Fibroblast of skin of abdomen (primary cell): ENCODE measurements at regions not wholly inside any gene's neighbourhood (a gene's known extent, or its start where the extent isn't known, plus 50 kb on each side); places are given as distances from the start of the nearest gene placed in this dataset.
"Not testable (repeated sequence)": the region's sequence is repeated elsewhere in the genome, so short reads cannot be mapped to it uniquely, and the experiment has no call there.

Experiments used
- DNase-seq: peaks from one replicate; pipeline ENCODE4 v3.0.0-alpha.2; 2013

DNA sequence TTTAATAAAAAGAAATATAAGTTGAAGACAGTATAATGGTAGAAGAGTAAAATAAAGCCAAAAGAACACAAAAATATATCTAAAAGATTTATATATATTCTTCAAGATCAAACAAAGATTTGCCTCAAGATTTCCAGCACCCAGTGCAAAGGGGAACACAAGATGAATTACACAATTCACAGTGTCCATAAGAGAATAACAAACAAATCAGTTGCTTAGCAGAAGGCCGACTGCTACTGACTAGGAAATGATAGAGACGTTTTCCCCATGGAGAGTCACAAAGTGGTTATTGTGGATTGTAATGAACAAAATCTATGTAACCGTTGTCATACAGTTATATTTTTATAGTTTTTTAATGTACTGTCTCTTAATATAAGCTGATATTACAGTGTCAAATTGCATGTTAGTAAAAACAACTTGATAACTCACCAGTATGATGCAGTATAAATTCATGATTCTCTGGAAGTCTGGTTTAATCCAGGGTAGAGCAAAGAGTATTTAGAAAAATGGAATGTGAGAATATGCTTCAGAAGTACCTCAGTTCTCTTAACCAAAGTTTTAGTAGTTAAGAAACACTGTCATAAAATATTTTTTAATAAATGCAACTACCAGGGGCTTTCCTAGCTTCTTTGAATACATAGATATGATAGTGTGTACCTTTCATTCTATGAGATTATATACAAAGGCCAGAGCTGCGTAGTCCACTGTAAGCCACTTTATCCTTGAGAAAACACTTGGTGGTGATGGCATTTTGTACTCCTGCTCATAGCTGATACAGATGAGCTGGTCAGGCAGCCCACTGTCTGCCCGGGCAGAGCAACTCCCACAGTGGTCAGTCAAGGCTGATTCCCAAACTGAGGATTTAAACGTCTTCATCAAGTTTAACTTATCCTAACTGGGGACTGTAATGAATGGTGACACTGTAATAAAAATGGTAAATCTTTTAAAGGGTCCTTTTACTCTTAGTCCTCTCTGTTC lies 180.5 kb upstream of the DTNA start:
- no peak for DNase-seq

DNA sequence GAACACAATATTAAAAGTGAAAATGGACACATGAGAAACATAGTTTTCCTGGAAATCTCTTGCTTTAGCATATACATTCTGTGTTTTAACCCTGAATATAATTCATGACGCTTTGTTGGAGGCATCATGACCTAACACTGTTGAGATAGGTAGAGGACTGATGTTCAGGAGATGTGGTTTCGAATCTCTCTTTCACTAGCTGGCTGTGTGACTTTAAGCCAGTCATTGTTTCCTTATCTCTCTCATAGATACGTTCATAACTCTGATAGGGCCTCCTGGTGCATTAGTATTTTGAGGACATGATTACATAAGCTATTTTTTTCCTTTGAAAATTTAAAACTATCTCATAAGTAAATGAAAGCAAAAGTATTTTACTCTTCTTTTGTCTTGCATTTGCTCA lies 179.0 kb upstream of the DTNA start:
- no peak for DNase-seq

DNA sequence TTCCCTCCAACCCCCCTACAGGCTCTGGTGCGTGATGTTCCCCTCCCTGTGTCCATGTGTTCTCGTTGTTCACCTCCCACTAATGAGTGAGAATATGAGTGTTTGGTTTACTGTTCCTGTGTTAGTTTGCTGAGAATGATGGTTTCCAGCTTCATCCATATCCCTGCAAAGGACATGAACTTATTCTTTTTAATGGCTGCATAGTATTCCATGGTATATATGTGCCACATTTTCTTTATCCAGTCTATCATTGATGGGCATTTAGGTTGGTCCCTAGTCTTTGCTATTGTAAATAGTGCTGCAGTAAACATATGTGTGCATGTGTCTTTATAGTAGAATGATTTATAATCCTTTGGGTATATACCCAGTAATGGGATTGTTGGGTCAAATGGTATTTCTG lies 175.5 kb upstream of the DTNA start:
- DNase-seq: not testable (repeated sequence)

DNA sequence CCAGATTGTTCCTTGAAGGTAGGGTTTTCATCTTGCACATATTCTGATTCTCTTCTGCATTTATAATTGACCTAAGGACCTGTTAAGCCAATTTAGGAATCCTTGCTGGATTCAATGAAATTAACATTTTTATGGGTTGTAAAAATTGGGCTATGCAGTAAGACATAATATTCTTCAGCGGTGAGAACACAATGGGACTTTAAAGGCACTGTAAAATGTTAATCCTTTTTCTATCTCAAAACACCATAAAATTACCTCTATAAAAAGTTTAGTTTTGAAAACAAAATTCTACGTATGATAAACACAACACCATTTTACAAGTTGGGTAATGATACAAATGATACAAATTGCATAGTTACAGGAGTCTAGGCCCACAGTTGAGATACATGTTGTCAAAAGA lies 169.2 kb upstream of the DTNA start:
- DNase-seq: no peak

DNA sequence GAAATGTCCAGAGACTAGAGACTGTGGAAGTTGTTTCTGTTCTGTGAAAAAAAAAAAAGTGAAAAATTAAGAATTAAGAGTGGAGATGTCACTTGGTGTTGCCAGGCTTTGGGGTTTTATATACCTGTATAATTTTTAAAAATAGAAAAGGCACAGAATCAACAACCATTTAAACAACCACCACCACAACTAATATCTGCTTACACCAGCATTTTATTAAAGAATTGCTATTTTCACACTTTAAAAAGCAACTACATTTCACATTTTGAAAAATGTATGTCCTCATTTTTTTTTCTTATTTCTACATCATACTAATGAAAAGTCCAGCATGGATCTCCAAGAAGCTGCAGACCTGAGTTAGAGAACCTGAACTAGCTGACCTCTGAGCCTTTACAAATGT lies 167.5 kb upstream of the DTNA start:
- no peak for DNase-seq

DNA sequence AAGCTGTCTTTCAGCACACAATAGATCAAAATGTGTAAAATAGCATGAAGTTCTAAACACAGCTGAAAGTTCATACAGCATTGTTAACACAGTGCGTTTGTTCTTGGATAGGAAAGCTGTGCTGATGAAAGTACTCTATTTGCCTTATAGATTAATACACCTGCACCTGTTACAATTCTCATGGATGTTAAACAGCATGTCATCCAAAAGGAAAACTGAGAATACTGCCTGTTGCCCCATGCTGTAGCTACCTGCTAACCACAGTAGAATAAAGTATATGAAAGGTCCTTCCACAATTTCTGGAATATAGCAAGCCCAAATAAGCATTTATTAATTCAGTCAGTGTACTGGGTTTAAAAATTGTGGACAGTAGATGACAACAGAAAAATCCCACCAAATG lies 166.7 kb upstream of the DTNA start:
- DNase-seq: no peak

DNA sequence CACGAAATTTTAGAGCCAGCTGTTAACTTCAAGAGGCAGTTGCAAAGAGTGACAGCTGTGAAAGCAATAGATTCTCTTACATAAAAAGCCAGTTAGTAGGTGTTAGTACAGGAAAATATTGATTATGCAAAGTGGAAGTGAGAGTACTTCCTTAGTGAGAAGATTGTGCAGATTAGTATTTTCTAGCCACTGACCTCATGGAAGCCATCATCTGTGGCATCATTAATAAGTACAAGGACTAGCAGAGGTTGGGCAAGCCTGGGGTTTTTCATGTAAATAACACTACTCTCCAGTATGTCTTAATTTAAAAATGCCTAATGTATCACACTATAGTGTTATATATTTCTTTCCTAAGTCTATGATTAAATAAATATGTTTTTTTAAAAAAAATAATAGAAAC lies 166.2 kb upstream of the DTNA start:
- no peak for DNase-seq

DNA sequence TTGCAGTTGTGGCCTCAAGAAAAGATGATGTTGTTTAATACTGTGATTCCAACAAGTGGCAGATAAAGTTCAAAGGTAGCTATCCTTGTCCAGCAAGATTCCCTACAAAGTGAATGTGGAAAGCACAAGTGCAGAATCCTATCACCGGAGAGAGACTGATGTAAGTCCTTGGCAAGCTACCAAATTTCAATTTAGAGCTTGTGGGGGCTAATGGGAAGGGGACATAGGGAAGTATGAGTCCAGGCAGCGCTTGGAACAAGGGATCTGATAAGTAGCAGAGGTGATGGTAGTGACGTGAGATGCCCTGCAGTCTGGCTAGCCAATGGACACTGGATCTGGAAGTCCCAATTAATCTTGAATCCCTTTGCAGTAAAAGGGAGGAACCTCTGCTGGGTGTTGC lies 165.2 kb upstream of the DTNA start:
- no peak for DNase-seq

DNA sequence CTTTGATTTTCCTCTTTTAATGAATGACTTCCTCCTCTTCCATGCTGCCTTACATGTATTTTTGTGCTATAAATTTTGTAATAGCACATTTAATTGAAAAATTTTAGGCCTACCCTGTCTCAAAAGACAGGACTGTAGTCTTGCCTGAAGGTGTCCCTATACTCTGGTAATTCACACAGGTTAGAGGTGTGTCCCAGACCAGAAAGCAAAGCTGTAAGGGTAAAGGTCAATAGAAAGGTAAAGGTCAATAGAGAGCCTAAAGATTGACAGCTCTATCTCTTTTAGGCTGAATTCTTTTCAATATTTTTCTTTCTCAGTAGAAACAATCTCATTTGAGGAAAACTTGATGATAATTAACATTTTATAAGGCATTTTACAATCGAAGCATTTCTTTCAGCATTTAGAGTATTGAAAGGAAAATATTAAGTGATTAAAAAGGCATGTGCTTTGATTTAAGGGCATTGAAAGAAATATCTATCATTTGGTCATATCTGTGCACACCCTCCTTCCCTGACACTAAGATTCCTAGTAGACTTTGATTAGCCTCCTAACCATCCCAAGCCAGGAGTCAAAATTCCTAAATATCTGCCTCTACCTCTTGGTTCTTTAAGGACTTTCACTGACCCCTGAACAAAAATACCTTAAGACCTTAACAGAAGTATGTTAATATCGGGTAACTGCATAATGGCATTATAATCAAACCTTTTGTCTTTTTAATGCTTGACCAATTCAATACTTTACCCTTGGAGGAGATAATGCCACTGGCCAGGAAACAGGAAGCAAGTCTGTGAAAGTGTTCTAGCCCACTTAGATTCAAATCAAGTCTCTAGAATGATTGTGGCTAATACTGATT lies 161.8 kb upstream of the DTNA start:
- DNase-seq: no peak

DNA sequence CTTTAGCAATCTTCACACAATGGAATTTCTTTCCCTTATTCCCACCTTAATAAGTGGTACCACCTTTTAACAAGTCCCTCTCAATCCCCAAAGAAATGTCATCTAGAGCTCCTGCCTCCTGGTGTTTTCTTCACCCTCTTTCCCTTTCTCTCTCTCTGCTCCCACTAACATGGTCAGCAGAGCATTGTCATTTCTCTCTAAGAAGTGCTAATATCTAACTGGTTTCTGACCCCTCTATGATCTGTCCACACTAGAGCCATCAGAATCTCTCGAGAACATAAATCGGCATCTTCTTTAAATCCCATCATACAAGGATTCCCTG lies 161.2 kb upstream of the DTNA start:
- no peak for DNase-seq

DNA sequence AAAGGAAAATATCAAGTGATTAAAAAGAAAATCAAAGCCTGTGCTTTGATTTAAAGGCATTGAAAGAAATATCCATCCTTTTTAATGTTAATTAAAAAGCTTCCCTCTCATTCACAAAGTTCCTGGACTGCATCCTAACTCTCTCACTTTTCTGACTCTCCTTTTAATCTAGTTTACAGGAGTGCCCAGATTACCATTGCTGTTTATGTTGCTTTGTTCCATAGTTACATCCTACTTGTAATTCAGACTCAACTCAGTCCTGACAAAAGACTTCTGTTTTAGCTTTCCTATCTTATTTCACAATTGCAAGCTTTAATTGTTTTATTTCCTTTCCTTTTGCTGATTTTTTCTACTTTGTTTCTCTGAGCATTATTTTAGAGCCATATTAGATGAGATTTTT lies 160.7 kb upstream of the DTNA start:
- no peak for DNase-seq

DNA sequence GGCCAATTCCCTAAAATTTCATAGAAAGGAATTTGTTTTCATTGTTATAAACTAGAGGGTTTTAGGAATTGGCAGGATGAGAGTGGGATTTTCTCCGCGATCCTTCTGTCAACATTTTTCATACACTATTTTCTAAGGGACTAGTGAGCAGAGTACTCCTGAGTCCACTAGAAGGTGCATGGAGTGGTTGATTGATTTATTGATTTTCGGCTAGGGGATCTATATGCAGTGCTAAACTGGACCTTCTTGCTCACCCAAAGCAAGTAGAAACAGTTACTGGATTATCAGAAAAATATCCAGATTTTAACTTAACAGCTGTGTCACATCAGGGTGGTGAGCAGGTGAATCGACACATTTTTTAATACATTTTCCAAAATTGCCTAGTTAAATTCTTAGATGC lies 159.9 kb upstream of the DTNA start:
- no peak for DNase-seq

DNA sequence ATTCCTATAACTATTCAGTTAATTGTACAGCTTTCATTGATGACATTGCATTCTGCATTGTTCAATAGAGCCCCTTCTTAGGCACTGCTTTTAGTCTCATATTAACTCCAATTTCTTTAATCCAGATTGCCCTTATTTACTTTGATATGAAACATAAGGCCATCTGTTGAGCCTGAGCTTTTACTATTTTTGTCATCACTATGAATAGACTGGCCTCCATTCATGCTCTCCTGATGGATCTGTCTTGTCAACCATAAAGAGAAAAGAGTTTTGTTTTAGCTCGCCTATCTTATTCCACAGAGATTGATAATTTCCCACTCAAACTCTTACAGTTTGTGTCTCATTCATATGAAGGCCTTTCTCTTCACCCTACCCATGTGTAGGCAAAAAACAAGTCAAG lies 159.2 kb upstream of the DTNA start:
- DNase-seq: no peak

DNA sequence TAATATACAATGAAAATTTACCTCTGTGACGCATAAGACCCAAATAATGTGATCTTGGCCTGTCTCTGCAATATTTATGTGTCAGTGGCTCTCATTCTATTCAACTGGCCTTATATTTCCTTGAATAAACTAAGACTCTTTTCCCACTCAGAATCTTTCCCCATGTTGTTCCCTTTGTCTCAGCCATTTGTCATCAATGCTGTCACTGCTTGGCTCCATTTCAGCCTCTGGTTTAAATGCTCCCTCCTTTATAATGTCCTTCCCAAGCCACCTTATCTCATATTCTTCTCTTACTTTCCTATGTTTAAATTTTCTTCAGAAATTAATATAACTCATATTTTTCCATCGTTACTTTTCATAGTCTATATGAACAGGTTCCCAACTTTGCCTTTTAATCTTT lies 158.3 kb upstream of the DTNA start:
- DNase-seq: no peak

DNA sequence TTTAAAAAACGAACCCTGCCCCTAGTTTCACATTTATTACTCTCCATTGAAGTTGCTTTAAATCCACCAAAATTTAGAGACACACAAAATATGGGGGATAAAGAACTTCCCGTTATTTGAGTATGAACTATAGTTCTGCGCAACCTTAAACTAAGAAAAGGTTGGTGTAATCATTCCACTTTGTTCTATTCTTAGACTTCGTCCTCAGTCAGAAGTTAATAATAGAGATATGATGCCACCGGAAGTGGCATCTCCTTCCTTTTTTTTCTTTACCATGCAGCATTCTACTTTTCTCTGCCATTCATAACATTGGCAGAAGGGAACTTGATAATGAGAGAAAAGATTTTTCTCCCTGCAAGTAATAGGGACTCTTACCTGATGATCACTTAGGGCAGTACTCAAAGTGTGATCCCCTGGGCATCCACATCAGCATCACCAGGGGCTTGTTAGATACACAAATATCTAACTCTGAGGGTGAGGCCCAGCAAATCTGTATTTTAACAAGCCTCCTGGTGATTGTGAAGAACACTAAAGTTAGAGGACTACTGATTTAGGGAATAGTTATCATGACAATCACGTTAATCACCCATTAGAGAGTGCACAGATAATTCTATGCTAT lies 147.7 kb upstream of the DTNA start:
- DNase-seq: no peak

DNA sequence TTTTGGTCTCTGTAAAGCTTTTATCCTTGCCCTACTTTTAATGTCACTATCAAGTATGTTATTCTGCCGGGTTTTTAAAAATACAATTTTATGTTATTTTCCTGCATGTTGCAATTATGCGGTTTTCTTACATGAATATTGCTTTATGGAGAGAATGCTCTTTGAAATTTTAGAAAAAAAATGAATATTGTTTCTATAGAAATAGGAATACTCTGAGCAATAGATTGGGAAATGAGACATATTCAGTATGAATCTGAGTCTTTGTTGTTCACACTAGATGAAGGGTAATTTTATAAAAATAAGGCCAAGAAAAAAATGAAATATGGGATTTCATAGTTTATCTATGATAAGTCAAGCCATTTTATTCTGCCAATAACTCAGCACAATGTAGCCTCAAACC lies 142.2 kb upstream of the DTNA start:
- DNase-seq: no peak

DNA sequence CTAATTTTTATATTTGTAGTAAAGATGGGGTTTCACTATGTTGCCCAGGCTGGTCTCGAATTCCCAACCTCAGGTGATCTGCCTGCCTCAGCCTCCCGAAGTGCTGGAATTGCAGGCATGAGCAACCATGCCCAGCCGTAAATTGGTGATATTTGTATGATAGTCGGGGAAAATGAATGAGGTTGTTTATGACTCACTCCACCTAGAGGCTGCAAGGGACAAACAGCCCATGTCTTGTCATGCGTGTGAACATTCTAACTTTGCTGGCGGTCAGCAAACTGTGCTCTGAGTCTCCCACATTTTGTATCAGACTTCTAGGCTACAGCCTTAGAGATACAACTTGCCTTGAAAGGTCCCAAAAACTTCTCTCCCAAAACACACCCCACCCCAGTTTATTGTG lies 133.5 kb upstream of the DTNA start:
- DNase-seq: no peak

DNA sequence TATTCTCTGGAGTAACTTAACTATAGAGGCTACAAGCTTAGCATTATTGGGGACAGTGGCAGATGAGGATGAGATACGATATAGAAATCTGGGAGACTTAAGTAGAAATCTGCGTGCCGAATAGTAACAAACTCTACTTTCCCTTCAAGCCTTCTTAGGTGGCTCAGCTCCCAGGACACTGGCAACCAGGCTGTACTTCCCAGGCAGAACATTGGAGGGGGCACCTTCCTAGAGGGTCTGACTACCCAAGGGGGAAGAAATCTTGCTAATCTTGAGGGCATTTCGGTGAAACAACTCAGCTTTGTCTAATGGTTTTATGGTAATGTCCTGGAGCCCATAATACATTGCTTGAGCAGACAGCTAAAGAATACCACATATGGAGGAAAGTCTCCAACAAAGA lies 126.2 kb upstream of the DTNA start:
- no peak for DNase-seq

DNA sequence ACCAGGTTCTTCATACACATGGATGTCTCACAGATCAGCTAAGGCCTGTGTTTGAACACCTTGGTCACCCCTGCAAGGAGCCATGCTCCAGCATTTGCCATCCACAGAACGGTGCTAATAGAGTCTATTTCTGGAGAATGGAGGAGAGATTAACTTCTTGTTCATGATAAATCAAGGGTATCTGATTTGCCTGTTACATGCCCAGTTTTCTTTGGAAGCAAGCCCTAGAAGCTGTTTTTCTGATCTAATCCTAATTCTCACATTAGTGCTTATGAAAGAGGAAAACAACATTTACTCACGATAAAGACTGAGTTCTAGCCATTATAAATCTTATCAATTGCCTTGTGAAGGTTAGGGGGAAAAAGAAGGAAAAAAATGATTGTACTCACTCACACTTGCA lies 119.6 kb upstream of the DTNA start:
- no peak for DNase-seq

DNA sequence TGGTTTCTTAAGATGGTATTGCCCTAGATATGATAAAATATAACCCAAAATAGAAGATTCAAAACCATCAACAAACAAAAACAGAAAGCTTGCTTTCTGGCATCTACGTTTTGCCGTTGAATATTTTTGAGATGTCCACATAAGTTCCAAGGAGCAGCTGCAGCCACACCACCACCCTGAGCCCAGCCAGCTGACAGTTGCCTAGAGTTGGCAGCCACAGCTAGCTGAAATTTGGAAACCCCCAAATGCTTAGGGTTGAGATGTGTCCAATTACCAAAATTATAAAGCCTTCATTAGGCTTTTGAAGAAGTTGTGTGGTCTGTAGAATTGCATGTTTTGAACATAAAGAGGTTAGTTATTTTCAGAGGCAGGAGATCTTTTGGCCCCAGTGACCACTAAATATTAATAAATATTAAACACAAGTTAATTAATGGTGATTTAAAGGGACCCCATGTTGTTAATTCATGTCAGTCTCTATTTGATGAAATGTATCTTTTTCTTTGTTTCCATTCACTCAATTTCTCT lies 118.1 kb upstream of the DTNA start:
- no peak for DNase-seq

DNA sequence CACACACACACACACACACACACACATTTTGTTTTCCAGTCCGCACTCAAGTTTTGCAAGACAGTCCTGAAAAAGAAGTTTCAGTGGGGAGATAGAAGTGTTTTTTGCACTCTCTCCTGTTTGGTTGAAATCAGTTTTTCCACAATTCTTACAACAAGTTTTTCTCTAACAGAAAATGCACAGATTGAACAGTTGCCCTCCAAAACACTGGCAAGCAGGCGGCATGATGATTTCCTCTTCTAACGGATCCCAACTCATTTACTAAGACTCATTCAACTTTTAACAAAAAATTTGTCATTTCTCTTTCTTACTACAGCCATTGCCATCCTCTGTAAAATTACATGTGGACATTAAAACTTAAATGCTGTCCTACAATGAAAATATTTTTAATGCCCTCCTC lies 117.6 kb upstream of the DTNA start:
- DNase-seq: no peak

DNA sequence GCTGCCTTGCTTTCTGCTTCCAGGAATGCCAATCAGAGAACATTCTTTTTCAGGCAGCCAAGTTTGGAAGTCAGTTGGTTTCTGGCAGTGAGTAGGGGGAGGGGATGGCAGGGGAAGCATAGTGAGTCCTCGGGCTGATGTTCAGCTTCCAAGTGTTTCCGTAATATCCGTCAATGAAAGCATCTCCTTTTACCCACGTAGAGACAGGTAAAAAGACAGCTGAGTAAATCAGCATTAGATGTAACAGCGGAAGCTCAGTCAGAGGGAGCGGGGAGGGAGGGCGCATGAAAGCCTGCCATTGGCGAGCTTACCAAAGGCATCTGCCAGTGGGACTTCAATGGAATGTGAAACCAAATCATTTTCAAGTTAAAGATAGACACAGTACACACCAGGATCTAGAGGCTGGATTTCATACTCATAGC lies 117.1 kb upstream of the DTNA start:
- peak; percentile 74 for DNase-seq

DNA sequence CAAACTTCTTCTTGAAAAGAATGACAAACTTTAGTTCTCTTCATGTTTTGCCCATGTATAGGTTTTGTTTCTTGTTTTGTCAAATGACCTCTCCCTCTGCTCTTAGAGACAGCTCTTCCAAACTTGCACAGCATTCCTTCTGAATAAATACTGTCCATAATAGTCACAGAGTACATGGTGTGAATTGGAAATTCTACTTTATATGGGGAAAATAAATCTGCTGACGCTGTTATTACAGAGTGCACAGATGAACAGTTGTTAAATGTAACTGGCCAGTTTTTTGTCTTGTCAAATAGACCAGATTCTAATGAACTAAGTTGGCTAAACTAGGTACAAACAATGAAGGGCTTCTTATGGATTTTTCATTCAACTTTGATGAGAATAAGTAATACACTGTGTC lies 115.8 kb upstream of the DTNA start:
- no peak for DNase-seq
